Stimulated activated effector memory CD8-positive, alpha-beta T cell treated with anti-CD3 and anti-CD28 coated beads, Interleukin-12 subunit alpha, Interleukin-12 subunit beta, amount 100 ng/mL, for 72 hours (primary cell): ENCODE measurements at regions not wholly inside any gene's neighbourhood (a gene's known extent, or its start where the extent isn't known, plus 50 kb on each side); places are given as distances from the start of the nearest gene placed in this dataset.
"Not testable (repeated sequence)": the region's sequence is repeated elsewhere in the genome, so short reads cannot be mapped to it uniquely, and the experiment has no call there.

ENCODE experiments used
- ATAC-seq: fragments of 150-1000 bp; cut with Tn5 transposase; 2 replicates; pipeline ENCODE4 v1.10.0; 2021
- DNase-seq, 2 donors: peaks; one replicate each; pipeline ENCODE4 v3.0.0; 2021 to 2022; ENCODE audit warnings: low spot score in 2 of 2
- H3K27ac Mint-ChIP-seq: one replicate; pipeline ENCODE4 v1.8.0; 2022; ENCODE audit warnings: mild to moderate bottlenecking, mixed read lengths
- H3K36me3 Mint-ChIP-seq: one replicate; pipeline ENCODE4 v1.8.0; 2022; ENCODE audit warnings: mild to moderate bottlenecking, mixed read lengths
- H3K4me1 Mint-ChIP-seq: one replicate; pipeline ENCODE4 v1.8.0; 2022; ENCODE audit warnings: mixed read lengths
- H3K4me3 Mint-ChIP-seq: one replicate; pipeline ENCODE4 v1.8.0; 2022; ENCODE audit warnings: mild to moderate bottlenecking, mixed read lengths
- H3K9me3 Mint-ChIP-seq: one replicate; pipeline ENCODE4 v1.8.0; 2022; ENCODE audit warnings: mixed read lengths

GRCh38 chr4:154164931-154165839 lies 326.4 kb downstream of the DCHS2 start:
- H3K9me3 Mint-ChIP-seq: no peaks in the 10 kb centered on the region
- H3K36me3 Mint-ChIP-seq: no peaks in the 10 kb centered on the region
- no peak for DNase-seq
- no peak overlapping the region for H3K4me3 Mint-ChIP-seq
- ATAC-seq: peak; percentile 80
- no peak overlapping the region for H3K27ac Mint-ChIP-seq
- H3K4me1 Mint-ChIP-seq: no peaks in the 10 kb centered on the region

GRCh38 chr4:154160519-154161301 lies 330.9 kb downstream of the DCHS2 start:
- Mint-ChIP-seq H3K4me1 (no peaks in the 10 kb centered on the region), H3K36me3 (no peaks in the 10 kb centered on the region), H3K9me3 (no peaks in the 10 kb centered on the region), H3K27ac (no peak overlapping the region), H3K4me3 (no peak overlapping the region)
- ATAC-seq (no peak), DNase-seq (no peak)

GRCh38 chr4:154158361-154159155 lies 333.0 kb downstream of the DCHS2 start:
- Mint-ChIP-seq H3K27ac (no peak overlapping the region), H3K9me3 (no peaks in the 10 kb centered on the region), H3K4me1 (no peaks in the 10 kb centered on the region), H3K4me3 (no peak overlapping the region), H3K36me3 (no peaks in the 10 kb centered on the region)
- ATAC-seq (no peak), DNase-seq (no peak)

GRCh38 chr4:154152546-154152945 lies 339.1 kb downstream of the DCHS2 start:
- no peaks in the 10 kb centered on the region for H3K4me1 Mint-ChIP-seq
- H3K9me3 Mint-ChIP-seq: no peaks in the 10 kb centered on the region
- ATAC-seq: no peak
- H3K36me3 Mint-ChIP-seq: no peaks in the 10 kb centered on the region
- no peak overlapping the region for H3K27ac Mint-ChIP-seq
- DNase-seq: no peak
- H3K4me3 Mint-ChIP-seq: no peak overlapping the region

- H3K36me3 Mint-ChIP-seq, H3K27ac Mint-ChIP-seq, H3K4me3 Mint-ChIP-seq, H3K9me3 Mint-ChIP-seq, DNase-seq, ATAC-seq, H3K4me1 Mint-ChIP-seq: not testable (repeated sequence)
These were observed 342.4 kb downstream of the DCHS2 start for GRCh38 chr4:154149236-154149635.

GRCh38 chr4:154143720-154144119 lies 347.9 kb downstream of the DCHS2 start:
- Mint-ChIP-seq H3K4me3 (no peak overlapping the region), H3K4me1 (no peaks in the 10 kb centered on the region), H3K27ac (no peak overlapping the region), H3K9me3 (peaks cover 4% of the 10 kb centered on the region), H3K36me3 (no peaks in the 10 kb centered on the region)
- ATAC-seq: no peak
- no peak for DNase-seq

GRCh38 chr4:154142664-154143063 lies 348.9 kb downstream of the DCHS2 start:
- Mint-ChIP-seq H3K4me3 (no peak overlapping the region), H3K36me3 (no peaks in the 10 kb centered on the region), H3K27ac (no peak overlapping the region), H3K9me3 (peaks cover 4% of the 10 kb centered on the region), H3K4me1 (no peaks in the 10 kb centered on the region)
- ATAC-seq (no peak), DNase-seq (no peak)

GRCh38 chr4:154140869-154141268 lies 350.7 kb downstream of the DCHS2 start:
- H3K4me3 Mint-ChIP-seq: no peak overlapping the region
- ATAC-seq (no peak), DNase-seq (no peak)
- H3K36me3 Mint-ChIP-seq: no peaks in the 10 kb centered on the region
- H3K9me3 Mint-ChIP-seq: peaks cover 4% of the 10 kb centered on the region
- H3K4me1 Mint-ChIP-seq: no peaks in the 10 kb centered on the region
- H3K27ac Mint-ChIP-seq: no peak overlapping the region

- no peaks in the 10 kb centered on the region for H3K36me3 Mint-ChIP-seq
- no peak overlapping the region for H3K27ac Mint-ChIP-seq
- no peak for ATAC-seq
- no peak overlapping the region for H3K4me3 Mint-ChIP-seq
- no peaks in the 10 kb centered on the region for H3K9me3 Mint-ChIP-seq
- no peaks in the 10 kb centered on the region for H3K4me1 Mint-ChIP-seq
- DNase-seq: no peak
These were observed 348.5 kb upstream of the SFRP2 start for GRCh38 chr4:154137320-154137905.

GRCh38 chr4:154135576-154135975 lies 346.7 kb upstream of the SFRP2 start:
- H3K27ac Mint-ChIP-seq: no peak overlapping the region
- H3K4me1 Mint-ChIP-seq: no peaks in the 10 kb centered on the region
- H3K9me3 Mint-ChIP-seq: no peaks in the 10 kb centered on the region
- DNase-seq (no peak), ATAC-seq (no peak)
- no peaks in the 10 kb centered on the region for H3K36me3 Mint-ChIP-seq
- H3K4me3 Mint-ChIP-seq: no peak overlapping the region

GRCh38 chr4:154132406-154132805 lies 343.5 kb upstream of the SFRP2 start:
- ATAC-seq (no peak), DNase-seq (no peak)
- Mint-ChIP-seq H3K4me1 (no peaks in the 10 kb centered on the region), H3K9me3 (peaks cover 5% of the 10 kb centered on the region), H3K36me3 (no peaks in the 10 kb centered on the region), H3K27ac (no peak overlapping the region), H3K4me3 (no peak overlapping the region)

GRCh38 chr4:154126276-154126675 lies 337.4 kb upstream of the SFRP2 start:
- no peaks in the 10 kb centered on the region for H3K4me1 Mint-ChIP-seq
- H3K27ac Mint-ChIP-seq: no peak overlapping the region
- ATAC-seq (no peak), DNase-seq (no peak)
- H3K36me3 Mint-ChIP-seq: no peaks in the 10 kb centered on the region
- H3K9me3 Mint-ChIP-seq: peaks cover 10% of the 10 kb centered on the region
- no peak overlapping the region for H3K4me3 Mint-ChIP-seq

GRCh38 chr4:154125340-154125739 lies 336.5 kb upstream of the SFRP2 start:
- no peak for ATAC-seq
- H3K9me3 Mint-ChIP-seq: peaks cover 10% of the 10 kb centered on the region
- no peak overlapping the region for H3K4me3 Mint-ChIP-seq
- H3K27ac Mint-ChIP-seq: no peak overlapping the region
- H3K4me1 Mint-ChIP-seq: no peaks in the 10 kb centered on the region
- no peak for DNase-seq
- H3K36me3 Mint-ChIP-seq: no peaks in the 10 kb centered on the region

GRCh38 chr4:154124539-154125255 lies 335.8 kb upstream of the SFRP2 start:
- DNase-seq (no peak), ATAC-seq (no peak)
- Mint-ChIP-seq H3K4me3 (no peak overlapping the region), H3K4me1 (no peaks in the 10 kb centered on the region), H3K27ac (no peak overlapping the region), H3K36me3 (no peaks in the 10 kb centered on the region), H3K9me3 (peaks cover 10% of the 10 kb centered on the region)
